SK-N-SH (cell line): ENCODE measurements at regions not wholly inside any gene's neighbourhood (a gene's known extent, or its start where the extent isn't known, plus 50 kb on each side); places are given as distances from the start of the nearest gene placed in this dataset.
"Not testable (repeated sequence)": the region's sequence is repeated elsewhere in the genome, so short reads cannot be mapped to it uniquely, and the experiment has no call there.

Experiments
- CTCF ChIA-PET: fragments of 300-600, 350-600 bp; formaldehyde crosslinking; extraction: SDS; loops from one replicate; lab custom pipeline; 2021; lab: Yijun Ruan, JAX
- POLR2A ChIA-PET: fragments of 350-600 bp; sonication (Branson Sonifier 250); formaldehyde crosslinking; extraction: SDS; loops from one replicate; lab custom pipeline; 2020; ENCODE audit warnings: antibody characterized with exemption, inconsistent platforms; lab: Yijun Ruan, JAX
- DNase-seq: peaks from one replicate; pipeline ENCODE4 v3.0.0; 2012
- H2AFZ ChIP-seq: fragments of 200-600 bp; sonication (generic); 2 replicates; pipeline ENCODE4 v1.8.1; 2016; ENCODE audit warnings: antibody characterized with exemption, mild to moderate bottlenecking, low read depth
- H3F3A ChIP-seq: fragments of 200-600 bp; sonication (generic); replicated peaks from 2 replicates; pipeline ENCODE3; 2016; ENCODE audit warnings: antibody characterized with exemption, mild to moderate bottlenecking; ENCODE audit not compliant: insufficient read depth
- H3K27ac ChIP-seq, 2 experiments: fragments of 200-500 bp in 1 of 2; fragments of 200-600 bp in 1 of 2; sonication (Bioruptor generic) in 1 of 2; sonication (generic), shearing (Covaris generic) in 1 of 2; 2 replicates each; pipeline versions ENCODE4 v1.5.1 to v1.6.1; 2014 to 2016; ENCODE audit warnings: low read depth in 2 of 2, inconsistent platforms in 1 of 2, low read length in 1 of 2, mild to moderate bottlenecking in 1 of 2, mixed read lengths in 1 of 2
- H3K27me3 ChIP-seq: fragments of 200-600 bp; sonication (generic), shearing (Covaris generic); 2 replicates; pipeline ENCODE4 v1.6.1; 2016; ENCODE audit warnings: mixed run types; ENCODE audit not compliant: insufficient read depth
- H3K36me3 ChIP-seq, 2 experiments: fragments of 200-500 bp in 1 of 2; fragments of 200-600 bp in 1 of 2; sonication (Bioruptor generic) in 1 of 2; sonication (generic) in 1 of 2; replicated peaks in 1 of 2; 2 replicates each; pipeline versions ENCODE3 to v1.5.1; 2014 to 2016; ENCODE audit warnings: low read length in 1 of 2, mild to moderate bottlenecking in 1 of 2; ENCODE audit not compliant: insufficient read depth in 2 of 2, control insufficient read depth in 1 of 2
- H3K4me1 ChIP-seq, 2 experiments: fragments of 200-500 bp in 1 of 2; fragments of 200-600 bp in 1 of 2; sonication (Bioruptor generic) in 1 of 2; sonication (generic), shearing (Covaris generic) in 1 of 2; 2 replicates each; pipeline versions ENCODE4 v1.5.1 to v1.6.1; 2014 to 2016; ENCODE audit warnings: low read depth in 1 of 2, low read length in 1 of 2, mixed run types in 1 of 2; ENCODE audit not compliant: insufficient read depth in 2 of 2, control insufficient read depth in 1 of 2
- H3K4me2 ChIP-seq: fragments of 200-600 bp; sonication (generic), shearing (Covaris generic); 2 replicates; pipeline ENCODE4 v1.6.1; 2017; ENCODE audit warnings: mixed run types
- H3K4me3 ChIP-seq, 2 experiments: fragments of 200-500 bp in 1 of 2; fragments of 200-600 bp in 1 of 2; sonication (Bioruptor generic) in 1 of 2; sonication (generic), shearing (Covaris generic) in 1 of 2; 2 replicates each; pipeline versions ENCODE4 v1.5.1 to v1.8.1; 2014 to 2016; ENCODE audit warnings: low read depth in 2 of 2, inconsistent platforms in 1 of 2, low read length in 1 of 2, mild to moderate bottlenecking in 1 of 2, mixed read lengths in 1 of 2, moderate library complexity in 1 of 2
- H3K79me2 ChIP-seq: fragments of 200-600 bp; sonication (generic); 2 replicates; pipeline ENCODE4 v1.8.1; 2017; ENCODE audit warnings: mild to moderate bottlenecking; ENCODE audit not compliant: insufficient read depth
- H3K9ac ChIP-seq: fragments of 200-600 bp; sonication (generic); 2 replicates; pipeline ENCODE4 v1.6.1; 2017; ENCODE audit warnings: mixed run types
- H3K9me2 ChIP-seq: fragments of 200-600 bp; sonication (generic); 2 replicates; pipeline ENCODE4 v1.6.1; 2017; ENCODE audit warnings: mixed run types
- H3K9me3 ChIP-seq: fragments of 200-600 bp; sonication (generic); 2 replicates; pipeline ENCODE4 v1.6.1; 2017; ENCODE audit warnings: mixed run types, mild to moderate bottlenecking, moderate library complexity
- H4K20me1 ChIP-seq: fragments of 200-600 bp; sonication (generic); 2 replicates; pipeline ENCODE4 v1.6.1; 2017; ENCODE audit warnings: mild to moderate bottlenecking, mixed run types; ENCODE audit not compliant: insufficient read depth
- CHD2 ChIP-seq: fragments of 150-350 bp; IDR thresholded peaks from 2 replicates; pipeline ENCODE4 v1.6.1; 2018; ENCODE audit warnings: low read length; ENCODE audit not compliant: partially characterized antibody
- EZH2phosphoT487 ChIP-seq: fragments of 200-600 bp; sonication (generic); IDR thresholded peaks from 2 replicates; pipeline ENCODE4 v1.6.1; 2017; ENCODE audit warnings: low read depth, mixed run types, mild to moderate bottlenecking, antibody characterized with exemption, moderate library complexity, borderline replicate concordance
- FOSL2 ChIP-seq: IDR thresholded peaks from 2 replicates; pipeline ENCODE4 v1.4.0; 2012; ENCODE audit warnings: low read depth, mild to moderate bottlenecking, moderate library complexity, borderline replicate concordance
- GABPA ChIP-seq: IDR thresholded peaks from 2 replicates; pipeline ENCODE4 v1.4.0; 2012; ENCODE audit warnings: low read depth, mild to moderate bottlenecking
- NFIC ChIP-seq: IDR thresholded peaks from 2 replicates; pipeline ENCODE4 v1.4.0; 2012; ENCODE audit warnings: borderline replicate concordance
- NRF1 ChIP-seq: IDR thresholded peaks from 2 replicates; pipeline ENCODE4 v1.6.1; 2012; ENCODE audit warnings: low read depth, mild to moderate bottlenecking, low read length
- RCOR1 ChIP-seq: fragments of 150-350 bp; IDR thresholded peaks from 2 replicates; pipeline ENCODE4 v1.6.1; 2017; ENCODE audit warnings: antibody characterized with exemption, low read length
- RFX5 ChIP-seq: IDR thresholded peaks from 2 replicates; pipeline ENCODE4 v1.6.1; 2012; ENCODE audit warnings: mild to moderate bottlenecking, improper control_type of control experiment, low read length
- SIN3A ChIP-seq: IDR thresholded peaks from 2 replicates; pipeline ENCODE4 v1.6.1; 2012; ENCODE audit warnings: low read depth, mild to moderate bottlenecking, low read length, moderate library complexity, borderline replicate concordance
- TCF12 ChIP-seq: IDR thresholded peaks from 2 replicates; pipeline ENCODE4 v1.4.0; 2012
- TEAD4 ChIP-seq: IDR thresholded peaks from 2 replicates; pipeline ENCODE4 v1.4.0; 2012; ENCODE audit warnings: mild to moderate bottlenecking, borderline replicate concordance; ENCODE audit not compliant: insufficient read depth
- WGBS: methylation state at CpG from one replicate; pipeline ENCODE4 v1.1.6; 2017; ENCODE audit warnings: low lambda C conversion rate; 5-methylcytosine and 5-hydroxymethylcytosine counted together
- TF ChIP-seq, protein P1 (sequence below): fragments of 200-600 bp; sonication (generic); IDR thresholded peaks from 2 replicates; pipeline ENCODE4 v1.6.1; 2017; ENCODE audit warnings: antibody characterized with exemption, mild to moderate bottlenecking, moderate library complexity

DNA sequence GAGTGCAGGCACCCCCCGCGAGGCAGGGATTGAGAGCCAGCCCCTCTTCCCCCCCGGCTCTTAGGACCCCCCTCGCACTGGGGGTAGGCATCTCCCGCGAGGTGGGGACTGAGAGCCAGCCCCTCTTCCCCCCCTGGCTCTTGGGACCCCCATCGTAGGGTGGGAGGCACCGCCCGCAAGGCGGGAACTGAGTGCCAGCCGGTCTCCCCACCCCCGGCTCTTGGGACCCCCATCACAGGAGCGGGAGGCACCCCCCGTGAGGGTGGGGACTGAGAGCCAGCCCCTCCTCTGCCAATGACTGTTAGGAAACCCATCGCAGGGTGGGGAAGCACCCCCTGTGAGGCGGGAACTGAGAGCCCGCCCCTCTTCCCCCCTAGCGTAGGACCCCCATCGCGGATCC is 363.4 kb upstream of the SPRY2 start:
- Histone ChIP-seq H3K79me2 (no peaks in the 10 kb centered on the region), H3K27me3 (no peaks in the 10 kb centered on the region), H3K4me2 (no peak overlapping the region), H2AFZ (no peak overlapping the region), H4K20me1 (no peaks in the 10 kb centered on the region), H3K9me3 (no peaks in the 10 kb centered on the region), H3K9me2 (no peaks in the 10 kb centered on the region), H3K36me3 (no peaks in the 10 kb centered on the region), H3K27ac (no peak overlapping the region), H3K9ac (no peak overlapping the region), H3F3A (no peaks in the 10 kb centered on the region), H3K4me1 (no peaks in the 10 kb centered on the region; a peak in 1 of 4 replicates), H3K4me3 (no peak overlapping the region)
- peak; percentile 7 for DNase-seq
- TF ChIP-seq SIN3A (no peak), TCF12 (no peak)
- TF ChIP-seq, protein P1, sequence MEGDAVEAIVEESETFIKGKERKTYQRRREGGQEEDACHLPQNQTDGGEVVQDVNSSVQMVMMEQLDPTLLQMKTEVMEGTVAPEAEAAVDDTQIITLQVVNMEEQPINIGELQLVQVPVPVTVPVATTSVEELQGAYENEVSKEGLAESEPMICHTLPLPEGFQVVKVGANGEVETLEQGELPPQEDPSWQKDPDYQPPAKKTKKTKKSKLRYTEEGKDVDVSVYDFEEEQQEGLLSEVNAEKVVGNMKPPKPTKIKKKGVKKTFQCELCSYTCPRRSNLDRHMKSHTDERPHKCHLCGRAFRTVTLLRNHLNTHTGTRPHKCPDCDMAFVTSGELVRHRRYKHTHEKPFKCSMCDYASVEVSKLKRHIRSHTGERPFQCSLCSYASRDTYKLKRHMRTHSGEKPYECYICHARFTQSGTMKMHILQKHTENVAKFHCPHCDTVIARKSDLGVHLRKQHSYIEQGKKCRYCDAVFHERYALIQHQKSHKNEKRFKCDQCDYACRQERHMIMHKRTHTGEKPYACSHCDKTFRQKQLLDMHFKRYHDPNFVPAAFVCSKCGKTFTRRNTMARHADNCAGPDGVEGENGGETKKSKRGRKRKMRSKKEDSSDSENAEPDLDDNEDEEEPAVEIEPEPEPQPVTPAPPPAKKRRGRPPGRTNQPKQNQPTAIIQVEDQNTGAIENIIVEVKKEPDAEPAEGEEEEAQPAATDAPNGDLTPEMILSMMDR: no peak
- CTCF ChIA-PET: no interaction called here
- 92% methylated on average over 12 of the region's 20 CpGs for WGBS
- POLR2A ChIA-PET: no interaction called here

DNA sequence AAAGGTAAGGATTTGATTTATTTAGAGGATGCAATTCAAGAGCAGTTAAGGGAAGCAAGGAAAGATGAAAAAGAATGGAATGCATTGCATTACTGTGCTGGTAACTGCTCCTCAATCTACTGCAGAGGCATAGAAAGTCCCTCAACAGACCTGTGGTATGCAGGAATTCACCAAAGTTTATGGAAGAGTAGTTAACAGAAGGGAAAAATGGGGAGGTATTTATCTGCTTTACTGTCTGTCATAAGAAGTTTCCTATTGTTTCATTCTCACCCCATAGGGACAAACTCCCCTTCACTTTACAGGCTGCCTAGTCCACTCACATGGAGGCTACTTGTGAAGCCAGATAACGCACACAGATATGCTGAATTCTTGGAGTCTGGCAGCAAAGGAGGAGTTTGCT is 354.9 kb upstream of the SPRY2 start:
- no peak overlapping the region for H3K4me3 ChIP-seq
- no peak overlapping the region for H3K4me2 ChIP-seq
- H3K79me2 ChIP-seq: no peaks in the 10 kb centered on the region
- H3K27ac ChIP-seq: no peak overlapping the region; a peak in 1 of 4 replicates
- no peaks in the 10 kb centered on the region for H4K20me1 ChIP-seq
- no peaks in the 10 kb centered on the region for H3K36me3 ChIP-seq
- no peak overlapping the region for H3K9ac ChIP-seq
- no peak for DNase-seq
- WGBS: 67% methylated on average over 1 of the region's 1 CpG
- no peaks in the 10 kb centered on the region for H3F3A ChIP-seq
- ChIA-PET POLR2A (no interaction called here), CTCF (no interaction called here)
- H3K27me3 ChIP-seq: no peaks in the 10 kb centered on the region
- no peaks in the 10 kb centered on the region for H3K9me2 ChIP-seq
- H3K4me1 ChIP-seq: no peaks in the 10 kb centered on the region
- 0 out of 2 replicates have a peak, but pooled peaks cover 6% of the 10 kb centered on the region for H3K9me3 ChIP-seq
- TF ChIP-seq RCOR1: no peak
- TF ChIP-seq GABPA: no peak
- TF ChIP-seq TEAD4: no peak
- no peak for TF ChIP-seq NRF1
- TF ChIP-seq EZH2phosphoT487: no peak
- TF ChIP-seq RFX5: no peak
- TF ChIP-seq FOSL2: no peak
- TF ChIP-seq NFIC: no peak
- no peak for TF ChIP-seq CHD2
- no peak overlapping the region for H2AFZ ChIP-seq

DNA sequence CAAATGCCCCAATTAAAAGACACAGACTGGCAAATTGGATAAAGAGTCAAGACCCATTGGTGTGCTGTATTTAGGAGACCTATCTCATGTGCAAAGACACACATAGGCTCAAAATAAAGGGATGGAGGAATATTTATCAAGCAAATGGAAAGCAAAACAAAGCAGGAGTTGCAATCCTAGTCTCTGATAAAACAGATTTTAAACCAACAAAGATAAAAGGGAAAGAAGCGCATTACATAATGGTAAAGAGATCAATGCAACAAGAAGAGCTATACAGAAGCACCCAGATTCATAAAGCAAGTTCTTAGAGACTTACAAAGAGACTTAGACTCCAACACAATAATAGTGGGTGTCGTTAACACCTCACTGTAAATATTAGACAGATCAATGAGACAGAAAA is 350.9 kb upstream of the SPRY2 start:
- POLR2A ChIA-PET, H3K9me3 ChIP-seq, H2AFZ ChIP-seq, H3K27ac ChIP-seq, H3K9me2 ChIP-seq, DNase-seq, H3K27me3 ChIP-seq, H4K20me1 ChIP-seq, H3K79me2 ChIP-seq, H3K4me3 ChIP-seq, H3F3A ChIP-seq, H3K36me3 ChIP-seq, H3K4me2 ChIP-seq, H3K4me1 ChIP-seq, H3K9ac ChIP-seq: not testable (repeated sequence)
- WGBS: 44% methylated on average over 2 of the region's 2 CpGs
- CTCF ChIA-PET: interaction anchor here (1.2 kb wide), 1 partner anchor 31 kb away, joined by 3 read pairs; no protein-coding TSS in a partner anchor
